Left forelimb (tissue), 1 donor: ENCODE measurements at regions not wholly inside any gene's neighbourhood (a gene's known extent, or its start where the extent isn't known, plus 50 kb on each side); places are given as distances from the start of the nearest gene placed in this dataset.

Source experiments
- DNase-seq: peaks from one replicate; pipeline ENCODE4 v3.0.0-alpha.2; 2018; ENCODE audit warnings: low spot score

DNA sequence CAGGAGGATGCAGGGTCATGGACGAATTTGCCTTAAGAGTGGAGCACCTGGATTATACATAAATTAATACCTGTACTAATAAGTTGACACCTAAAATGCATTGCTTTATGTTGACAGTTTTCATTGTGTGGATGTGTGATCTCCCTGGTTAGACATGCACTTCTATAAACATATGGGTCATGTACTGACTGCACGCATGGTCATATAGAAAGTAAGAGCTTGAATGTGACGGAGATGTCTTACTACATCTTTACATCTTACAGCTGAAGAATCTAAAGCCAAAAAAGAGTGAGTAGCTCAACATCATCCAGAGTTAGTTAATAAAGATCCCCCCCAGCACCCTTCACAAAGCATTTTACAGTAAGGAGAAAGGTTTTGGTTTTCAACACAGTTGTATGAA is 408.4 kb upstream of the JARID2 start:
- DNase-seq: no peak

DNA sequence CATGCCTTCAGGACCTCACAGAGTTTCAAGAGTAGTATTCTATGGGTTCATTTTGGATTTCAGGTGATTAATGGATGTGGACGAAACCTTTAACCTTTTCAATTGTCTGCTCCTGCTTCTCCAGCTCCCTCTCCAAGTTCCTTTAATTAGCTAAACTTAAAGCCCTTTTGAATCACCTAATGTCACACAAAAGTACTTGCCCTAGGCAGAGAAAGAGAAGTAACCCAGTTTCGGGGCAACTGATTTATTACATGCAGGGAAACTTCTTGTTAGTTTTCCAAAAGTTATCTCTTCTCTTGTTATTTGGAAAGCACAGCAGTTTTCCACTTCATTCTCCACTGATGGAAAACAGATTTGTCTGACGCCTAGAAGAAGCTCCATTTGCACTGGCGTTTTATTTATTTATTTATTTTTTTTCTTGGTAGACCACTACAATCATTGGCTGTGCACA is 407.7 kb upstream of the JARID2 start:
- DNase-seq: no peak

DNA sequence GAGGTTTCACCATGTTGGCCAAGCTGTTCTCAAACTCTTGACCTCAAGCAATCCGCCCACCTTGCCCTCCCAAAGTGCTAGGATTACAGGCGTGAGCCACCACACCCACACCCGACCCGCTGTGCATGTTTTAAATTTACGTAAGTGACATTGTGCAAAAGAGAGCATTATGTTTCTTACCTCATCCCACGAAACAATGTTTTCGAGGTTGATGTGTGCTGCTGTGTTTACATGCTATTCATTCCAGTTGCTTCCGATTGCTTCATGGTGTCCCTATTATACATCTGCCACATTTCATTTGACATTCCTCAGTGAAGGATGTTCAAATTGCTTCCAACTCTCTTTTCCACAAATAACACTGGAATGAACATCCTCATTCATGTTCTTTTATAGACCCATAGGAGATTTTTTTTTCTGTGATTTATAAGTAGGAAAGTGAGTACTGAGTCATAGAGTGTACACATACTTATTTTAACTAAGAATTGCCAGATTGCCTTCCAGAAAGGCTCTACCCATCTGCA is 403.9 kb upstream of the JARID2 start:
- DNase-seq: no peak

DNA sequence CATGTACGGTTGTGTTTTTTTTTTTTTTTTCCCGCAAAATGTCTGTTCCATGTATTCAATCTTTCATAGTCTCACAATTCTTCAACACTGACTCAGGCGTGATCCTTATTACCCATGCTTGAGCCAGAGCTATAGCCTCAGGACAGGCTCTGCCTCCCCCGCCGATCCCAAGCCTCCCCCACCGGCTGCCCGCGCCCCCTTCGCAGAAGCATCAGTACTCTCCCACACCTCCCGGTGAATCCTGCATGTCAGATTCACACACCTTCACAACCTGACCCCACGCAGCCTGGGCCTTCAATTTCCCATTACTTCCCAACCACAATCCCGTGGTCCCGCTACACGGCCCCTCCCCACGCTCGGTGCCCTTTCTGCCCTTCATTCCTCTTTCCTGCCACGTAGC is 401.5 kb upstream of the JARID2 start:
- DNase-seq: no peak

DNA sequence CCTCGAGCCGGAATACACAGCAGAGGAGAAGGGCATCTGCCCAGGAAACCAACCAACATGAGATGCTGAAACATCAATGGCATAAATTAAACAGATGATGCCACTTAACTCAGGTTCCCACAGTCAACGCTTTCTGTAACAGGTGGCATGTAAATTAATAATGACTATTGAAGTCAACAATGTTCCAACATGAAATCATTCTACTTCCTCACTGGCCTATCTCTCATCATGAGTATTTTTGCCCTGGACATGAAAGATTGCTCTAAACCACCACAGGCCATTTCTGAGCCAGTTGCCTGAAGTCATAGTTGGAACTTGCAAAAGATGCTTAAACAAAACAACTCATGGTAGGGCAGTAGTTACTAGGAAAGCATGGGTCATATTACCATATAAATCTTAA is 397.9 kb upstream of the JARID2 start:
- DNase-seq: no peak

DNA sequence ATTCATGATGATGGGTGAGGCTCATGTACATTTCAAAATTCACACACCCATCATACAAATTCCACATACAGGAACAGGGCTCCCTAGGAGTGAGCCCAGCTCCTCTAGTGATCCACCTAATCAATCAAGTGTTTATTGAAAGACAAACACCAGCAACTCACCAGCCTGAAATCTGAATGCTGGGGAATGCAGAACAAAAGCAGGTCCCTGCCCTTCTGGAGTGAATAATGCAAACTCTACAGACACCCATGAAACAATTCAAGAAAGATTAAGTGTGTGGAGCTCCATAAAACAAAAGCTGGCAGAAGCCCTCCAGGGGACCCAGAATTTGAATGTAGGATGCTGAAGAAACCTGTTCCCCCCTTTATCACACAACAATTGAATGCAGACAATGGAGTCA is 396.7 kb upstream of the JARID2 start:
- no peak for DNase-seq

DNA sequence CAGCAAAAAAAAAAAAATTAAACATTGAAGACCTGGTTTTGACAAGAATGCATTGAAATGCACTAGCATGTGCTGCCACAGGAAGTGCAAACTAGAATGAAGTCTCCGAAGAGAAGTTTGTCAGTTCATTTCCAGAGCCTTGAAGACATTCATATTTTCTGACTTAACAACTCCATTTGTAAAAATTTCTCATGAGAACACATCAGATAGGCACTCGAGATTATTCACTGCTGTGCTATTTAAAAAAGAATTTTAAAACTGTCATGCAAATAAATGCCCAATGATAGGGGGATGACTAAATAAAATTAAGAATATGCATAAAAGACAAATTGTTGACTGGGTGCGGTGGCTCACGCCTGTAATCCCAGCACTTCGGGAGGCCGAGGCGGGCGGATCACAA is 394.6 kb upstream of the JARID2 start:
- DNase-seq: no peak

DNA sequence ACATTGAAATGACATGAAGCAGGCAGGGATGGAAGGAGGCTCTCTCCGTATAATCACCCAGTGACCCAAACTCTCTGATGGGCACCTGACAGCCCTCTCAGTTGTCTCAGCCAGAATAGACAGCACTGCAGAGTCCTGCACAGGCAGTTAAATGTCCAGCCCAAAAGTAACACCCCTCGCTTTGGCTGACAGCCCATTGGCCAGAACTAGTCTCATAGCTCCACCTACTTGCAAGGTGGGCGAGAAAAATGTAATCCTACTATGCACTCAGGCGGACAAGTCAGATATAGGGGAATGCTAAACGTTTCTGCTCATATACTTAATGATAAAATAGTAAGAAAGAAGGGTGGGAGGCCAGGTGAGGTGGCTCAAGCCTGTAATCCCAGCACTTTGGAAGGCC is 393.5 kb upstream of the JARID2 start:
- no peak for DNase-seq

DNA sequence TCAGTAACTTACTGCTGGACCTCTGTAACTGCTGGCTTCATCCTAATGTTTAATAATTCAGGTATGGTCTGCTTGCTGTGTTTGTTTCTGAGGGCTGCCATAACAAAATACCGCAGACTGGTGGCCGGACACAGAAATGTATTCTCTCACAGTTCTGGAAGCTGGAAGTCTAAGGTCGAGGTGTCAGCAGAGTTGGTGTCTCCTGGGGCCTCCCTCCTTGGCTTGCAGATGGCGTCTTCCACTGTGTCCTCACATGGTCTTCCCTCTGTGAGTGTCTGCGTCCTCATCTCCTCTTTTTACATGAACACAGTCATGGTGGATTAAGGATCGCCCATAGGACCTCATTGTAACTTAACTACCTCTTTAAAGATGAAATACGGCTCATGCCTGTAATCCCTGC is 389.7 kb upstream of the JARID2 start:
- no peak for DNase-seq

DNA sequence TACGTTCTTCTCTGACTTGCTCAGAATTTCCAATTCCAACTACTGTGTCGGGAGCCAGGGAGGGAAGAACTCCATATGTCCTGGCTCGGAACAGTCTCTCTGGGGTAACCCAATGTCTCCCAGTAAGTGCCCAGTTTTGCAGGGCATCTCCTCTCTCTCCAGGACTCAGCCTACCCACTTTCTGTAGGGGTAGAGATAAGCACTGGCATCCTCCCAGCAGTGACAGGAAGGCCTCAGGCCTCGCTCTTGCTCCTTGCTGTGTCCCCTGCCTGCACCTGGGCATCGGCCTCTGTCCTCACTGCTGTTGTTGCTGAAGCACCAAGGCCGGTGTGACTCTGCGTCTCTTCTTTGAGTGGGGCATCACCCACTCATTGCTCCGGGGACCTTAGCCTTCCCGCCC is 388.9 kb upstream of the JARID2 start:
- no peak for DNase-seq

DNA sequence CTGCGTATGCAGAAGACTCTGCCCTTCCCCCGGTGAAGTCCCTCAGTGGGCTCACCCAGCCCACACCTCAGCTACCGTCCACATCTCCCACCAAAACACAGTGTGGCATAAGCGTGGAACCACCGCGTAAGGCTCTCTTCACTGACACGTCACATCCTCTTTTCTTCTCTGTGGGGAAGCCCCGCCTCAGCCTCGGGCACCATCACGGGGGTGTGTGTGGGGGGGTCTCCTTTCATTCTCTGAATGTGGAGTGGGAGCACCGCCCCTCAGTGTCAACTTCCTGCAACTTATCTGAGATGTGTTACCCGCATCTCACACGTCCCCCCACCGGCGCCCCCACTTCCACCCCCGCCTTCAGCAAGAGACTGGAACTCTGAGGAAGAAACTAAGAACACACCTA is 388.4 kb upstream of the JARID2 start:
- DNase-seq: no peak

DNA sequence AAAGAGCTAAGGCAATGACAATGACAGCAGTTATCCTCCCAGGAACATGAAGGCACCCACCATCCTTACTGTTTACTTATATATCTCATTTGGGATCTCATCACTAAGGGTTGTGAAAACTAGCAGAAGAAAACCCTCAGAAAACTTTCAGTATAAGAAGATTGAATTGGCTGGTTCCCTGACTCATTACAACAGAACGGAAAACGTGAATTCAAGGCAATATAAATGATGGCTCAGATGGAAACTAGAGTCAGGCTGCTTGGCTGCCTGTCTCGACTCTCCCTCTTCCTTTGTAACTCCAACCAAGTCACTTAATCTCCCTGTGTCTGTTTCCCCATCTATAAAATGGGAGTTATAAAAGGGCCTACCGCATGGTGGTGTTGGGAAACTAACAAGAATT is 387.1 kb upstream of the JARID2 start:
- DNase-seq: no peak

DNA sequence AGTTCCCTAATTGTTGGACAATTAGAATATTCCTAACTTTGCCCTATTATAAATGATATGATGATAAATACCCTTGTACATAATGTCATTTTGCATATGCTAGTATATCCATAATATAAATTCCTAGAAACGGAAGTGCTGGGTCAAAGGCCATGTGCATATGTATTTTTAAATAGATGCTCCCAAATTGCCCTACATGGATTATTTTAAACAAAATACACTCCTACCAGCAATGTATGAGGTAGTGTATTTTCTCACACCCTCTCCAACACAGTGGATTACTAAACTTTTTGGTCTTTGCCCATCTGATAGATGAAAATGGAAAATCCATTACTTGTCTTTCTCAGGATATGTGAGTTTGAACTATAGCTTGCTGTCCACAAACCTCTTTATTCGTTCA is 385.1 kb upstream of the JARID2 start:
- DNase-seq: no peak

DNA sequence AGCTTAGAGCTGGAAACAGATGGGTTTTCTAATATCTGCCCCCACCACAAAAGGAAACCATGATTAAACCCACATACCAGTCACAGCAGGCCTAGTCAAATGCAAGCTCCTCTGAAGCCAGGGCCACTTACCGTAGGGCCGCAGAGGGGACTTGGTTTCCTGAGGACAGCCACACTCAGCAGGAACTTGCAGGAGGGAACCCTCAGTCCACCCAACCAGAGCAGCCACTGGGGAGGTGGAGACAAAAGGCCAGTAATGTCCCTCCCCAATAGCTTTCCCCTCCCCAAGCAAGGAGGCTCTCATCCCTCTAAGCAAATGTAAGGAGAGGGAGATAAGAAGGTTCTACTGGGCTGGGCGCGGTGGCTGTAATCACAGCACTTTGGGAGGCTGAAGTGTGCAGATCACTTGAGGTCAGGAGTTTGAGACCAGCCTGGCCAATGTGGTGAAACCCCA is 384.4 kb upstream of the JARID2 start:
- no peak for DNase-seq

DNA sequence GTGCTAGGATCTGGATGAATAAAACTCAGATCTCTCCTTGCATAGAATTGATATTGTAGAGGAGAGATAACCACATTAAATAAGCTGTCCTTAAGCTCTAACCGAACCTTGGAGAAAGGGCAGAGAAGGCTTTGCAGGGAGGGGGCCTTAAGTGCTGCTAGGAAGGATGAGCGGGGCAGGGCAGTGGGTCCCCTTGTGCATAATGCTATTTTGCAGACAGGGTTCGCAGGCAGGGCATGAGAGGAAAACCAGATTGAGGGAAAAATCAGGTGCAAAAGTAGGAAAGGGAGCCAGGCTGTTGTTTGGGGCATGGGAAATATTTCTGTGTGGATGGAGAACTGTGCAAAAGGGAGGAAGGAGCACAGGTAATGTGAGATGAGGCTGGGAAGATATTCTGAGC is 383.0 kb upstream of the JARID2 start:
- no peak for DNase-seq

DNA sequence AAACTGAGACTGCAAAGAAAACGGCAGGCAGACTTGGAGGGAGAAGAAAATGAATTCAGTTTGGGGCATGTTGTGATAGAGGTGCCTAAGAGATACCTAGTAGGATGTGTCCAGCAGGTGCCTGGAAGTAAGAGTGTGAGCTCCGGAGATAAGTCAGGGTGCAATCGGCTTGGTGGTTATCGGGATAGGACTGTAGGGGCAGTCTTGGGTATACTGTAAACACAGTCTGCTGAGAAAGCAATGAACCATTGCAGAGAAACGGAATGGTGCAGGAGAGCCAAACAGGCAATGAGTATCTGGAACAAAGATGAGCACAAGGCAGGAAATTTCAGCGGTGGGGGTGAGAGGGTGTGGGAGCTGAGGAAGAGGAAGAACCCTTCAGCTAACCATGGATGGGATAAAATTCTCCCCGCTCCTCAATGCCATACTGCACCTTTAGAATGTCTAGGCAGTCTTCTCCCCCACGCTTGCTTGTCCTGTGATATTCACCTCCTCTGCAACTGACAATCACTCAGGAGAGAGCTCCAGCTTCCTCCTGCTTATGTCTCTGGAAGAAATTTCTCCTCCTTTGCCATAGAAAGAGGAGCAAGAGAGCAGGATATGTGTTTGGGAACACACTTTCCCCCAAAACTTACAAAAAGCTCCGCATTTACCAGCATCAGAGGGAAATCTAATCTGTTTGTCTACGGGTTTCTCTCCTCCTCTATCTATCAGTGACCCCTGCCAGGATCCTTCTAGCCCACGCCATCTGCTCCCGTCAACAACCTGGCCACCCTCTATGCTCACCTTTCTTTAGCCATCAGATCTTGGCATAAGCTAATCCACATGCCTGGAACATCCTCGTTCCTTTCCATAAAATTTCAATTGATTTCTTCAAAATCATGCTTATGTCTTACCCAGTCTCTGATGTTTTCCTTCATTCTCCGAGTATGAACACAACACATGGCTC is 381.7 kb upstream of the JARID2 start:
- DNase-seq: no peak

DNA sequence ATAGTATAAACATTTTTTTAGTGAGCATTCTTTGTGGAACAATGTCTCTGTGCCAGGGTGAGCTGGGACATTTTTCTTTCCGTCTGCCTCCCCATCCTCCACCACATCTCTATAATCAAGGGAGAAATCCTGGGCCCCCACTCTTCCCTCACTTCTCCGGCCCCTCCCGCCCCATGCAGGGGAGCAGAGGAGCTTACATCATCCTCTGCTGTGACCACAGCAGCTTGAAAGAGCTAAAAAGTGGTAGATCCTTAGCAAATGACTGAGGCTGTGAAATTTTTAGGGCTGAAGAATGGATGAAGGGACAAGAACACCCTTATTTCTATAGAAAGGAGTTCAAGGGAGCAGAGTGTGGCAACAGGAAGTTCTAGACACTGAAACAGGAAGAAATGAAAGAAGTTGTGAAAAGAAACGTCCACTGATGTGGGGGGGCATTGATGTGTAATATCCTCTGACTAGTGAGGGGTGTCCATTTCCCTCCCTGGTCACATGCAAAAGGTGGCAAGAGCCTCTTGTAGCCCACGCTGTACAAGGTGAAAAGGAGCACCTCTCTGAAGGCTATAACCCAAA is 380.3 kb upstream of the JARID2 start:
- no peak for DNase-seq

DNA sequence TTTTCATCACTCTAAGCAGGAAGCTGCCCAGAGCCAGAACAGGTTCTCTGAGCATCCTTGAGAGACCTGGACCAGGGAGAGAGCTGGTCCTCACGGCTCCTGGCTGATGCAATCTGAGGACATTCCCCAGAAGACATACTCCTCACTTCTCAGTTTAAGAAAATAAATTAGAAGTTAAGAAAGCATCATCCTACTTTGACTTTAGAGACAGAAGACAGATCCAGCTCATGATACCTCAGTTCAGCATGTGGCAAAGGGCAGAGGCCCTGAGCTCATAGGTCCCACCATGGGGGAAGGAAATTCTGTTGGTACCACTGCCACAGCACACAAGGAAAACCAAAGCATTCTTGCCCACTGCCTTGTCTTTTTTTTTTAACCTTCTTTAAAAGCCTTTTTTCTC is 378.1 kb upstream of the JARID2 start:
- DNase-seq: no peak

DNA sequence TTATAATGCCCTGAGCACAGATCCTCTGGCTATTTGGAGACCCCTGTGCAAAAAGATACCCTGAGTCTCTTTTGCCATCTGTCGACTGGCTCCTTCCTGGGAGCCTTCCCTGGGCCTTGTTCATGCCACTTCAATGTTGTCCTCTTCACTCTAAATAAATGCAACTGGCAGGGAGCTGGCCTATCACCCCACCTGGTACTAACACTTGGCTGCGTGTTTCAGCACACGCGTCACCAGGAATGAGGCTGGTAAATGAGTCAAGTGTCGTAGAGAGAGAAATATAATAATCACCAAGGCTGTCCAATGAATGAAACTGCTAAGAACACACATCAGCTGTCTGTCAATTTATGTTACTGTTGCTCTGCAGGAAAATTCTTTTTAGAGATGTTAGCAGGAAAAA is 374.6 kb upstream of the JARID2 start:
- DNase-seq: no peak

DNA sequence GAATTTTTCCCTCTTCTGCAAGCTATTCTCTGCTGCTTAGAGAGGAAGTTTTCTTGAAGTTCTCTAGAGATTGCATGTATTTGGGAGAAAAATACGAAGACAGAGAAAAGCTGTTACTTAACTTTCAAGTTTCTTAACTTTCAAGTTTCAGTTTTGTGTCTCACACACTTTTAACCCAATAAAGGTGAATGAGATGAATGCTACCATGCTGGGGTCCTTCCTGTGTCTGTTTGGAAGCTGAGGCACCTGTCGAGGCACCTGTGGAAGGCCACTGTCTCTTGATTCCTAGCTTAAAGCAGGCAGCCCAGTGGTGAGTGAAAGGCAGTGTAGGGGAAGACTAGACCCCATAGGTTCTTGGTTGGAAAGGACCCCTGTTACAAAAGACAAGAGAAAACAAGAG is 372.8 kb upstream of the JARID2 start:
- no peak for DNase-seq

DNA sequence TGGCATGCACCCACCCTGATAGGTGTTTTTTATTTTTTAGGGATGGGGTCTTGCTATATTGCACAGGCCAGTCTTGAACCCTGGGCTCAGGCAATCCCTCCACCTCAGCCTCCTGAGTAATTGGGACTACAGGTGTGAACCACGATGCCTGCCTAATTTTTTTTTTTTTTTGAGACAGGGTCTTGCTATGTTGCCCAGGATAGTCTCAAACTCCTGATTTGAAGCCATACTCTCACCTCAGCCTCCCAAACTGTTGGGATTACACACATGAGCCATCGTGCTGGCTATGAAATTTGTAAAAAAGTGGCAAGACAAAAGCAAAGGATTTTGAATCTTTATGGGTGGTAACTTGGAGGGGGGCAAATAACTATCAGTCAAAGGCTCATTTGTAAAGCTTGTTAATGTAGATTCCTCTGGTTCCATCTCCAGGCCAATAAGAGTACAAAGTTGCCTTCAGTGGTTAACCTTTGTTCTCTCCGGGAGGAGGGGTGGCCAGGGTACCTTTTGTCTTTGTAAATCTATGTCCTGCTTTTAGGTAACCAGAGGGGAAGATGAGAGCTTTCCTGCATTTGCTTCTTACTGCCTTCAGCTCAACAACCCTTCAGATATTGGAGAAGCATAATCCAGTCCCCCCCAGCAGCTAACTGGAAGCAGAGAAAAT is 372.0 kb upstream of the JARID2 start:
- DNase-seq: no peak

DNA sequence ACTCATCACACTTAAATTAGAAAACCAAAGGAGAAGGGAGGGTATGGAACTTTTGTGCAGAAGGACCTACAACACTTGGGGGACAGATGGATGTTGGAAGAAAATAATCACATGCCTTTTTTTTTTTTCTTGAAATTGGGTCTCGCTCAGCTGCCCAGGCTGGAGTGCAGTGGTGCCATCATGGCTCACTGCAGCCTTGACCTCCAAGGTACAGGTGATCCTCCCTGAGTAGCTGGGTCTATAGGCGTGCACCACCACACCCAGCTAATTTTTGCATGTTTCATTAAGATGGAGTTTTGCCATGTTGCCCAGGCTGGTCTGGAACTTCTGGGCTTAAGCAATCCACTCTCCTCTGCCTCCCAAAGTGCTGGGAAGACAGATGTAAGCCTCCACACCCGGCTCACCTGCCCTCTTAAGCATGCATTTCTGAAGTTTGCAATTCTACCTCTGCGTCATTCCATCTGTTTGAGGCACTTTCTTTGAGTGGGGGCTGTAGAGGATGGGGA is 370.8 kb upstream of the JARID2 start:
- no peak for DNase-seq
